ENCODE measurements at regions not wholly inside any gene's neighbourhood (a gene's known extent, or its start where the extent isn't known, plus 50 kb on each side); places are given as distances from the start of the nearest gene placed in this dataset.

GRCh38 chr3:22729212-22729611, 473.9 kb upstream of the UBE2E2 start (continued):
- TF ChIP-seq RAD21 (IDR thresholded peaks at IDR 0.05 in 1 of 2, conservative IDR thresholded peaks at IDR 0.05 in 1 of 2; ENCODE audit: low read depth in 2 of 2, low read length in 2 of 2) = no peak
- TF ChIP-seq POU5F1 (IDR thresholded peaks at IDR 0.05; ENCODE audit: low read depth, low read length) = no peak
- TF ChIP-seq FOSL1 (IDR thresholded peaks at IDR 0.05; ENCODE audit: insufficient read depth, low read depth, low read length) = no peak
- TF ChIP-seq CREB1 (IDR thresholded peaks at IDR 0.05) = no peak
- no peak for TF ChIP-seq NANOG (IDR thresholded peaks at IDR 0.05; ENCODE audit: insufficient read depth, low read depth, low read length, poor library complexity, severe bottlenecking)
- TF ChIP-seq POLR2AphosphoS5 (IDR thresholded peaks at IDR 0.05; ENCODE audit: low read depth, low read length) = no peak

Measured in H1 (cell line).